Spleen (tissue), 7 donors: ENCODE measurements at regions not wholly inside any gene's neighbourhood (a gene's known extent, or its start where the extent isn't known, plus 50 kb on each side); places are given as distances from the start of the nearest gene placed in this dataset.

ENCODE experiments used
- CTCF ChIP-seq, 11 experiments: fragments of 200-600 bp in 7 of 11; fragments of 450-650 bp in 4 of 11; sonication (generic) in 4 of 11; IDR thresholded peaks in 8 of 11; conservative IDR thresholded peaks in 3 of 11; 1 replicate in 7 of 11; 2 replicates in 4 of 11; pipeline versions ENCODE4 v1.4.0 to v1.8.0; 2016 to 2021; ENCODE audit warnings: antibody characterized with exemption in 11 of 11, inconsistent platforms in 4 of 11, mild to moderate bottlenecking in 1 of 11
- POLR2A ChIP-seq, 3 donors: fragments of 450-650 bp; IDR thresholded peaks; one replicate each; pipeline ENCODE4 v1.5.1; 2017; ENCODE audit warnings: antibody characterized with exemption in 3 of 3, mild to moderate bottlenecking in 1 of 3
- POLR2AphosphoS5 ChIP-seq, 3 donors: sonication (generic); formaldehyde crosslinking; IDR thresholded peaks; one replicate each; pipeline ENCODE4 v1.5.1; 2017; ENCODE audit warnings: antibody characterized with exemption in 3 of 3
- donor health status: DM: no; HTN: no; CAD: no; lungs with moderate emphysema.
- donor health status: DM: no; HTN: no; CAD: no.
- donor health status: DM: no; HTN: no; CAD: no.

GRCh38 chrX:536616-537015, 94.0 kb upstream of the SHOX start:
- TF ChIP-seq CTCF (IDR thresholded peaks at IDR 0.05 in 8 of 11, conservative IDR thresholded peaks at IDR 0.05 in 3 of 11), result no peak
- TF ChIP-seq POLR2A (IDR thresholded peaks at IDR 0.05), result no peak
- no peak for TF ChIP-seq POLR2AphosphoS5 (IDR thresholded peaks at IDR 0.05)
